Activated T-cell treated with anti-CD3 and anti-CD28 coated beads for 4 hours (primary cell): ENCODE measurements at regions not wholly inside any gene's neighbourhood (a gene's known extent, or its start where the extent isn't known, plus 50 kb on each side); places are given as distances from the start of the nearest gene placed in this dataset.

Experiments
- DNase-seq: peaks from one replicate; pipeline ENCODE4 v3.0.0-alpha.2; 2020

DNA sequence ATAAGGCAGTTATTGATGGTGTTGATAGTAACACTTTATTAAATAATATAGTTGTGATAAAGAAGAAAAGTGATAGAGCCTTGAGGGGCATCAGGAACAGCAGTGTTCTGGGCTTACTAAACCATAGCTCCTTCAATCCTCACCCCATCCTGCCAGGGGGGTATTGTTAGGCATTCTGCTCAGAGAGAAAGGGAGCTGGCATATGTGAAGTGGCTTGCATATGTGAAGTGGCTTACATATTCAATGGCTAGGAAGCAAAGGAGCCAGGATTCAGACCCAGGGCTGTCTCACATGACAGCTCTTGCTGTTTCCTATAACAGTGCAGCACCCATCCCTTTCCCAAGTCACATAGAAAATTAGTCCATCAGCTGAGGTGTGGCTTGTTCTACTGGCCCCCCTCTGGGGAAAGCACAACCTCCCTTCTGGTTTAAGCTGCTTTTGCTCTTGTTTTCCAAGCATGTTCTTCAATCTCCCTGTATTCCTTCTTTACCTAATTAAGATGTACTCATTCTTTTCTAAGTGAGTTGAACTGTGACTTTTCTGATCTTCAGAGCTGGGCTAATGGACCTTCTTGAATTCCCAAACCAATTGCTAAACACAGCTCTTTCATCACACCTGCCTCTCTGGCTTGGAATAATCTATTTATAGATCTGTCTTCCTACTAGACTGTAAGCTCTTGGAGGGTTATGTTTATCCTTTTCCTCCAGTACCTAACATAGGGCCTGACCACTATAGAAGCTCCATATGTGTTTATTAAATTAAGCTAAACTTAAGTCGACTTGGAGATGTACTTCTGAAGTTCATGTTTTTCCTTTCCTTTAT lies 108.7 kb upstream of the GLI3 start:
- no peak for DNase-seq

DNA sequence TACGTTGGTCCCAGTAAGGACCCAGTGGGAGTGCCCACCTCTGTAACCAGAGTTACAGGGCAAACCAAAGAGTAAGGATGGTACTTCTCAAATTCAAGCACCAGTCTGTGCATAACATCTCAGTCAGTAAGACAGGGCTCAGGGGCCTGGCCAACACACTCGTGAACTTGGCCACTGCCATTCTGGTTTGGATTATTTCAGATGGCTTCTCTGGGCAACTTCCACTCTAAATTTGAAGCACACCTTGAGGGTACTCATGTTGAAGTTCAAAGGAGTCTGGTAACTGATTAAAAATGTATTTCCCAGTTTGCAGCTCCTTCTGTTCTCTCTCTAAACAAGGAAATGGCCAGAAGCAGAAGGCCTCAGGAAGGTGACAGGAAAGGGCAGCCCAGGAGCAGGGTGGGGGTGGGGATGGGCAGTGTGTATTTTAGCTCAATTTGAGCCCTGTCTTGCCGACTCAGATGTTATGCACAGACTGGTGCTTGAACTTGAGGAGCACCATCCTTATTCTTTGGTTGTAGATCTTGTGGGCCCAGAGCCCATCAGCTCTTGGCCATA lies 107.3 kb upstream of the GLI3 start:
- no peak for DNase-seq

DNA sequence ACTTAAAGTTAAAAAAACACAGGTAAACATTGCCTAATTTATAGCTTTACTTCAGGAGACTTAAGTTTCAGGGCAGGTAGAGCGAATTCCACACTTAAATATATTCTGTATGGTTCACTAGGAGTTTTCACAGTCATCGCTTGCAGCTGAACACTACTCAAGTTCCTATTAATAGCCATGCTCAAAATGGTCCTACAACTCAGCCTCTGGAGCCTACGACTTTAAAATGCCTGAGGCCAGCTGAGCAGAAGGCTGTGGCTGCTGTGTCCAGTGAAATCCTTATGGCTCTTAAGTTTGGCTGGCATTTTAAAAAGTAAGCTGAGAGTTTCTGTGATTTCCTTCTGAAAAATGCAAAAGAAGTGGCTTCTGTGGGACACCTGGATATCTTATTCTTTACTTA lies 105.4 kb upstream of the GLI3 start:
- DNase-seq: no peak

DNA sequence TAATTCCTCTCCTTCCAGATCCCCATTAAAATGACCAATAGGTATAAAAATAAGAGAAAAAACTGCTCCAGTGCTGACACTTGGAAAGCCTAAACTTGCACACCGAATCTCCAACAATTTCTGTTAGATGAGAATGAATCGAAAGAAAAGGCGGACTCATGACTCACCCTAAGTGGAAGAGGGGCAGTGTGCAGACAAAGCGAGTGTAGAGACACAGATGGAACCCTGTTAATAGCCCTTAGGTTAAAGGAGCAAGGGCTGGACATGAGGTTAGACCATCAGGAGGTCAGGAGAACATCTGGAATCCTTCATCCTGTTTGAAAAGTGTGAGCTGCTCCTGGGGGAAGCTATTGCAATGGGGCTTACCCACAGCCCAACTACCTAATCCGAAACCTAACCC lies 103.4 kb upstream of the GLI3 start:
- DNase-seq: no peak

DNA sequence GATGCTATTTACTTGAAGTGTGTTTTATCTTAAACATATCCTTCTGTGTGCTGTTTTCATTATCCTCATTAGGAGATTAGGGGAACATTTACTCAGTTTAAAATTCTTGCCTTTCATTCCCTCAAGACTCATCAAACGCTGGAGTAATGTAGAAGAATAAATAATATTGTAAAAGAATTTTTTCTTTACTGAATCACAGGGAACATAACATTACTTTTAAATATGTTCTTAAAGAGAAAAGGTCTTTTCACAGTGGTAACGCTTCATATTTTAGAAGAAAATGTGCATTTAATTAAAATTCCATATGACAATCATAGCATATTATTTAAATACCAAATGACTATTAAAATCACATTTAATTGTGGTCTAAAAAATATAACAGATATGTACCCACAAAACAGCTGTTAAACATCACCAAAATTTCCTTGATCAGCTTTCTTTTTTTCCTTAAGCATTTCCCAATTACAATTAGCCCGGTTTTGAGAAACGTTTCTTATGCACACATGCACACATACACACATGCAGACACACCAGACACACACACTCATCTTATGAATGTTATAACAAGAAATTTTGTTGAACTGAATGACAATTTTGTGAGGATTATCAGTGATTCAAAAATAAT lies 102.0 kb upstream of the GLI3 start:
- no peak for DNase-seq

DNA sequence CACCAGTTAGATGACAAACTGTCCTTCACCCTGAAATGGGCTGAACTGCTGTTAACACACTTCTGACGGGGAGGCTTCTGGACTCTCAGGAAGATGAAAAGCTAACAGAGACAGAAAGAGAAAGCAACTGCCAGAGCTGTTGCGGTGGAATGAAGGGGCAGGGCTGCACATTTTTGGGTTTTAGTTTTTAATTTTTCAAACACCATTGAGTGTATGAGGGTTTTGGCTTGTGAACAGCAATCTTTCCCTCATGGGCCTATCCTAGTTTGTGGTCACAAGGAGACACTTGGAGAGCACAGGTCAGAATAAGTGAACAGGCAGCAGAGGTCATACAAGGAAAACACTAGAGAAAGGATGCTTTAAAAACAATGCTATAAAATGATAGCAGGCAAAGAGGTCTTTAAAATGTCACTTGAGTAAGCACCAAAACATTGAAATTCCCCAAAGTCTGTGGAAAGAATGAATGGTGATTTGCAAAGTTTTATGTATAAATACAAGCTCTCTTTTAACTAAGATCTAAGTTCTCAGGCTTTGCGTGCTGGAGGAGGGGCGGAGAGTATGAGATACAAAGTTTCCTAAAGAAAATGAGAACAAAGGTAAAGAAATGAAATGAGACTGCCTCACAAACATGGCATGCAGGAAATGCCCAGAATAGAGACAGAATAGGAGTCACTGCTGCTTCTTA lies 101.4 kb upstream of the GLI3 start:
- no peak for DNase-seq

DNA sequence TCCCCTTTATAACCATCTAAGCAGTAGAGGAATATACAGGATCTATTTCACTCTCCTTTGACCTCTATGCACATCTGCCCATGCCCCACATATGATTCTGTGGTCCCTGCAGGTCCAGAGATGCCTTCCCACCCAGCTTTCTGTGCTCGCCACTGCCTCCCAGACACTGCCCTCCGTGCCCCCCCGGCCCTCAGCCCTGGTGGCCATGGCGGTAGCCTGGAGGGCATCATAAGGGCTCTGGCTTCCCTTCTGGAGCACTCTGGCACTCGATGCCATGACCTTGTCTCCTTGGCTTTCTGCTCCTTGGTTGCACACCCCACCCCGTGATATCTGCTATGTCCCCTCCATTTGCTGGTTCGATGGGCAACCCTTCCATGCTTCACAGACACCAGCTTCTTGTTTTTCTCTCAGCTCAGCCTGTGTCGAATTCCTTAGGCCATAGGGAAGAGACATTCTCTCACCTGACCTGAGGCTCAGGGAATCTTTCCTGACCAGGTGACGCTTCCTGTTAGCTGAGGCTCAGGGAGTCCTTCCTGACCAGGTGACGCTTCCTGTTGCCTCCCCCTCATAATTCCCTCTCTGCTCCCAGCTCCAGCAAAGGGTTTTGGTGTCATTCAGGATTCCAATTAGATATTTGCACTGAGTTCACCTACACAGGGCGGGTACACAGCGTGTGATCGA lies 100.4 kb upstream of the GLI3 start:
- DNase-seq: no peak

DNA sequence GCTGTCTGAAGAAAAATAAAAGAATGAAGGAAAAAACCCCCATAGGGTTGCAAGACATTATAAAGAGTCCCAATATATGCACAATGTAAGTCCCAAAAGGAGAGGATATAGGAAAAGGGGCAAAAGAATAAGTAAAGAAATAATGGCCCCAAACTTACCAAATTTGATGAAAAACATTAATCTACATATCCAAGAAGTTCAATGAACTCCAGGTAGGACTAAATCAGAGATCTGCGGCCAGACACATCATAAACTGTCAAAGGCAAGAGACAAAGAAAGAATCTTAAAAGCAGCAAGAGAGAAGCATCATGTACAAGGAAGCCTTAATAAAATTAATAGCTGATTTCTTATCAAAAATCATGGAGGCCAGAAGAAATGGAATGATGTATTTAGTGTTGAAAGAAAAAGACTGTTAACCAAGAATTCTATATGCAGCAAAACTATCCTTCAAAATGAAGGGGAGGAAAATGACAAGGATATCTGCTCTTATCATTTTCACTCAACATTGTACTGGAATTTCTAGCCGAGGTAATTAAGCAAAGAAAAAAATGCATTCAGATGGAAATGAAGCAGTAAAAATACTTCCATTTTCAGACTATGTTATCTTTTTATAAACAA lies 95.7 kb upstream of the GLI3 start:
- no peak for DNase-seq

DNA sequence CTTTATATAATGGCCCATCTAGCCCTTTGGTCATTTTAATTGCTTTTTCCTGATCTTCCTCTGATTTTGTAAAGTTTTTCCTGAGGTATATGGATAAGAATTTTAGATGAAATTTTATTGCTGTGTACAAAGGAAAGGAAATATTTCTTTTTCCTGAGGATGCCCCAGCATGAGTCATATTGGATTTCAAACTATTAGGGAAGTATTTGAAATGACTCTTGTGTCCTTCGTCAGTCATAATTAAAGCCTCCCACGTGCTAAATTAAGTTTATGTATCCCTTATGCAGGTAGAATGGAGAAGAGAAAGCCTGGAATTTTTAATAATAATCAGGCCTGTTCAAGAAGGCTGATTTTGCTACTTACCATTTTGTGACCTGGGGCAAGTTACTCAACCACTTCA lies 82.6 kb upstream of the GLI3 start:
- DNase-seq: no peak

DNA sequence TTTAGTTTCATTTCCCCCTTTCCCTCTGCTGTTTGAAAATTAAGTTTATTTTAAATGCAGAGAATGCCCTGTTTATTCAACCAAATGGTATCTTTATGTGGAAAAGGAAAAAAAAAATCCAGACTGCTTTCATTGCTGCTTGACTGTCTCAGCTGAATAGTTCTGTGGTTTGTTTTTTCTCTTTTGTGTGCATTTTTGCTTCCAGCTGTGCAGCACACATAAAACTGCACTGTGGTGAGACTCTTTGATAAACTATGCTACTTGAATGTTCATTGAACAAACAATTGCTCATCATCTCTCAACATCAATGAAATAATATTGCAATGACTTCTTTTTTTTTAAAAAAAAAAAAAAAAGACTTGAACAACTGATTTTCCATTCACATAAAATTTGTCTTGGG lies 78.6 kb upstream of the GLI3 start:
- DNase-seq: no peak

DNA sequence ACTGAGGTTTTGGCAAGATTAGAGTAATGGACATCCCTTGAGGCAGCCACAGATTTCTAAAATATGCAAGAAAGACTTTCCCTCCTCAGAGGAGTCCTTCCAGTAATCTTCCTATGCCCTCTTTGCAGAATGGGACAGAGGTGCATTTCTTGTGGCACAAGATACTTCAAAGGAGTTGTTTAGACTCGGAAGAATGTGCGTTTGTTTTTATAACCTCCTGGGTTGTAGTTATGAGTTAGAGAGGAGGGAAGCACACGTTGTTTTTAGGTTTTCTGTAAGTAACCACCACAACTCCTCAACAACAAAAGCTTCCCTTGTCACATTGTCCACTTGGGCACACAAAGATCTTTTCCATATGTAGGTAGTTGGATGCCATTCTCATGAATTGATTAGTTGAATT lies 78.1 kb upstream of the GLI3 start:
- no peak for DNase-seq

DNA sequence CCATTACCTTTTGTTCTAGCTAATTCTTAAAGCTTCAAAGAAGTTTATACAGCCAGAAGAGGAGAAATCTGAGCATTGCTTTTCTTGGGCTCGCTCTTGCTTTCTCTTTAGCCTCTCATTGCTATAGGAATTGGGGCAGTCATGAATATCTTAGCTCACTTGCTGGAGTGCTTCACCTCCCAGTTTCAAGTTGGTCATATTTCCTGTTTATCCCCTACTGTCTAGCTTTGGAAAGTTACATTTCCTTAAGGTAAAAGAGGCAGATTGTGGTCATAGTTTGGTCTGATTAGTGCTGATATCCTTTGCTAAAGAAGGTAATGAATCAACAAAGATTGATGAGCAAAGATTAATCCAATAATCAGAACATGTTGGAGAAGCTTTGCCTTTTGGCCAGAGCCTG lies 77.7 kb upstream of the GLI3 start:
- DNase-seq: no peak

DNA sequence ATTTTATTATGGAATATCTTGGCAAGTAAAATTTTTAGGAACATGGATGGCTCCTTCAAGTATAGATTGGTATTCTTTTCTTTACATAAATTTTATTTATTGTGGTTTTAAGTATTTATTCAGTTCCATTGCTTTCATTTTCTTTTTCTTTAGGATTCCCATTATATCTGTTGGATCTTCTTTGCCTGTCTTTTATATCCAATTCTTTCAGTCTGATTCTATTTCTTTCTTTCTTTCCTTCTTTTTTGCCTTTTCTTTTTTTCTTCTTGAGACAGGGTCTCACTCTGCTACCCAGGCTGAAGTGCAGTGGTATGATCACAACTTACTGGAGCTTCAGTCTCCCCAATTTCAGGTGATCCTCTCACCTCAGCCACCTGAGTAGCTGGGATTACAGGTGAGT lies 74.2 kb upstream of the GLI3 start:
- no peak for DNase-seq

DNA sequence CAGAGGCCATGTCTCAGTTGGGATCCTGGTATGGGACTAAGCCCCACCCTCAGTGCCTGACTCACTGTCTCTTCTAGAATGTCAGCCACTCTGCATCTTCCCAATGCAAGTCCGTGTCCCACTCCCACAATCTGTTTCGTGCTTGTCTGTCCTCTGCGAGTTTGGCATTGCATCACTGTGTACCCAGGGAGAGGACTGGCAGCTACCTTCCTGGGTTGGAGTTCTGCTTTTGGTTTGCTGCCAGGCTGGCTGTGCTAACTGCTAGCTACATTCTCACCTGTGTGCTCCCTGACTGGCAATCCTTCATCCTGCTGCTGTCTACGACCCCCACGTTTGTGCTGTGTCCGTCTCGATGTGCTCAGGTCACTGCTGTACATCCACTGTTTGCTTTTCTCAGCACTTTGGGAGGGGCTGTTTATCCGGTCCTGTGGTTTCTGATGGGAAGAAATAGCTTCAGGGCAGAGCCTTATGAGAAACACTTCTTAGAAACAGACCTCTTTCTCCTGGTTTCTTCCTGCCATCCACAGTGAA lies 56.0 kb upstream of the GLI3 start:
- no peak for DNase-seq

DNA sequence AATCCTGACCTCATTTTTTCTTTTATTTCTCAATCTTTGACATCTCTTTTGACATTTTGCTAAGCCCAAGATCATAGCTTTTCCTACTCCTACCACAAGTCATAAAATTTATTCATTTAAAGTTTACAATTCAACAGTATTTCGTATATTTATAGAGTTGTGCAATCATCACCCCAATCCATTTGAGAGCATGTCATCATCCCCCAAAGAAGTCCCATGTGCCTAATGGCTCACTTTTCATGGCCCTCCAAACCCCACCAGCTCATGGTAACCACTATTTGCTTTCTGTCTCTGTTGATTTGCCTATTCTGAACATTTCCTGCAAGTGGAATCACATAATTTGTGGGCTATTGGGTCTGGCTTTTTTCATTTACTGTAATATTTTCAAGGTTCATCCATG lies 52.5 kb upstream of the GLI3 start:
- DNase-seq: no peak
